Hepatocyte (in vitro differentiated cells): ENCODE measurements at regions not wholly inside any gene's neighbourhood (a gene's known extent, or its start where the extent isn't known, plus 50 kb on each side); places are given as distances from the start of the nearest gene placed in this dataset.

ENCODE experiments used
- DNase-seq: peaks from one replicate; pipeline ENCODE4 v3.0.0-alpha.2; 2016; ENCODE audit warnings: low spot score
- H2AFZ ChIP-seq: fragments of 200-600 bp; sonication (generic); 2 replicates; pipeline ENCODE4 v1.6.0; 2016; ENCODE audit warnings: antibody characterized with exemption, mild to moderate bottlenecking
- H3K27ac ChIP-seq: fragments of 200-600 bp; sonication (generic); 2 replicates; pipeline ENCODE4 v1.5.1; 2016; ENCODE audit warnings: mild to moderate bottlenecking
- H3K27me3 ChIP-seq: fragments of 200-600 bp; sonication (generic); 2 replicates; pipeline ENCODE4 v1.6.1; 2016
- H3K36me3 ChIP-seq: fragments of 200-600 bp; sonication (generic); replicated peaks from 2 replicates; pipeline ENCODE4 v1.5.1; 2016; ENCODE audit warnings: low read depth; ENCODE audit not compliant: insufficient read depth
- H3K4me1 ChIP-seq: fragments of 200-600 bp; sonication (generic); 2 replicates; pipeline ENCODE4 v1.5.1; 2016; ENCODE audit warnings: mild to moderate bottlenecking, moderate library complexity; ENCODE audit not compliant: insufficient read depth
- H3K4me2 ChIP-seq: fragments of 200-600 bp; sonication (generic); 2 replicates; pipeline ENCODE4 v1.6.0; 2016
- H3K4me3 ChIP-seq: fragments of 200-600 bp; sonication (generic); 2 replicates; pipeline ENCODE4 v1.5.1; 2016; ENCODE audit warnings: mild to moderate bottlenecking
- H3K79me2 ChIP-seq: fragments of 200-600 bp; sonication (generic); 2 replicates; pipeline ENCODE4 v1.6.0; 2017; ENCODE audit warnings: mild to moderate bottlenecking
- H3K9me2 ChIP-seq: fragments of 200-600 bp; sonication (generic); replicated peaks from 2 replicates; pipeline ENCODE4 v1.6.0; 2017; ENCODE audit warnings: mild to moderate bottlenecking; ENCODE audit not compliant: insufficient read depth
- H3K9me3 ChIP-seq: fragments of 200-600 bp; sonication (generic); 2 replicates; pipeline ENCODE4 v1.5.1; 2016; ENCODE audit warnings: low read depth, mild to moderate bottlenecking
- H4K20me1 ChIP-seq: fragments of 200-600 bp; sonication (generic); 2 replicates; pipeline ENCODE4 v1.6.0; 2016; ENCODE audit warnings: mild to moderate bottlenecking; ENCODE audit not compliant: insufficient read depth, poor library complexity, severe bottlenecking
- EZH2 ChIP-seq: fragments of 200-600 bp; sonication (generic); IDR thresholded peaks from 2 replicates; pipeline ENCODE4 v1.6.1; 2016; ENCODE audit warnings: antibody characterized with exemption, mild to moderate bottlenecking, borderline replicate concordance
- EZH2phosphoT487 ChIP-seq: fragments of 200-600 bp; sonication (generic); IDR thresholded peaks from one replicate; pipeline ENCODE4 v1.6.1; 2018; ENCODE audit warnings: antibody characterized with exemption, mild to moderate bottlenecking, low read depth, moderate library complexity; ENCODE audit not compliant: unreplicated experiment, severe bottlenecking
- WGBS: methylation state at CpG from one replicate; pipeline ENCODE4 v1.1.6; 2016; ENCODE audit warnings: low lambda C conversion rate; ENCODE audit errors: missing lambda C conversion rate; 5-methylcytosine and 5-hydroxymethylcytosine counted together
- TF ChIP-seq, protein P1 (sequence below): fragments of 200-600 bp; sonication (generic); IDR thresholded peaks from 2 replicates; pipeline ENCODE4 v1.5.1; 2016; ENCODE audit warnings: antibody characterized with exemption, mild to moderate bottlenecking; ENCODE audit not compliant: poor library complexity

GRCh38 chr1:217228689-217229088 is 402.2 kb downstream of the GPATCH2 start:
- Histone ChIP-seq H2AFZ (no peak overlapping the region), H3K79me2 (no peaks in the 10 kb centered on the region), H3K27ac (no peak overlapping the region), H3K4me1 (no peaks in the 10 kb centered on the region), H3K4me2 (no peak overlapping the region), H4K20me1 (no peaks in the 10 kb centered on the region), H3K9me2 (no peaks in the 10 kb centered on the region), H3K4me3 (no peak overlapping the region), H3K9me3 (no peaks in the 10 kb centered on the region), H3K36me3 (no peaks in the 10 kb centered on the region), H3K27me3 (no peaks in the 10 kb centered on the region)
- DNase-seq: no peak
- WGBS: 53% methylated on average over 5 of the region's 5 CpGs
- no peak for TF ChIP-seq EZH2
- TF ChIP-seq, protein P1, sequence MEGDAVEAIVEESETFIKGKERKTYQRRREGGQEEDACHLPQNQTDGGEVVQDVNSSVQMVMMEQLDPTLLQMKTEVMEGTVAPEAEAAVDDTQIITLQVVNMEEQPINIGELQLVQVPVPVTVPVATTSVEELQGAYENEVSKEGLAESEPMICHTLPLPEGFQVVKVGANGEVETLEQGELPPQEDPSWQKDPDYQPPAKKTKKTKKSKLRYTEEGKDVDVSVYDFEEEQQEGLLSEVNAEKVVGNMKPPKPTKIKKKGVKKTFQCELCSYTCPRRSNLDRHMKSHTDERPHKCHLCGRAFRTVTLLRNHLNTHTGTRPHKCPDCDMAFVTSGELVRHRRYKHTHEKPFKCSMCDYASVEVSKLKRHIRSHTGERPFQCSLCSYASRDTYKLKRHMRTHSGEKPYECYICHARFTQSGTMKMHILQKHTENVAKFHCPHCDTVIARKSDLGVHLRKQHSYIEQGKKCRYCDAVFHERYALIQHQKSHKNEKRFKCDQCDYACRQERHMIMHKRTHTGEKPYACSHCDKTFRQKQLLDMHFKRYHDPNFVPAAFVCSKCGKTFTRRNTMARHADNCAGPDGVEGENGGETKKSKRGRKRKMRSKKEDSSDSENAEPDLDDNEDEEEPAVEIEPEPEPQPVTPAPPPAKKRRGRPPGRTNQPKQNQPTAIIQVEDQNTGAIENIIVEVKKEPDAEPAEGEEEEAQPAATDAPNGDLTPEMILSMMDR: no peak
- TF ChIP-seq EZH2phosphoT487: no peak

DNA sequence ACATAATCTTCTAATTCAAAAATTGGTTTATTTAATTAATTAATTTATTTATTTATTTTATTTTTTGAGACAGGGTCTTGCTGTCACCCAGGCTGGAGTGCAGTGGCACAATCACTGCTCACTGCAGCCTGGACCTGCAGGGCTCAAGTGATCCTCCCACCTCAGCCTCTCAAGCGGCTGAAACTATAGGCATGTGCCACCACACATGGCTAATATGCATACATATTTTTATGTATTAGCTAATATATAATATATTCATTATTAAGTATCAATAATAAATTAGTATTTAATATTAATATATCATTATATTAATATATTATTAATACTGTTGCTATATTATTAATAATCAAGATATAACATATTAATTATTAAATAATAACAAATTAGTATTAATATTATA is 406.7 kb downstream of the GPATCH2 start:
- Histone ChIP-seq H3K9me3 (no peaks in the 10 kb centered on the region), H3K27me3 (no peaks in the 10 kb centered on the region), H3K27ac (no peak overlapping the region), H4K20me1 (no peaks in the 10 kb centered on the region), H3K79me2 (no peaks in the 10 kb centered on the region), H3K4me2 (no peak overlapping the region), H3K36me3 (no peaks in the 10 kb centered on the region), H3K4me1 (no peaks in the 10 kb centered on the region), H2AFZ (no peak overlapping the region), H3K4me3 (no peak overlapping the region), H3K9me2 (no peaks in the 10 kb centered on the region)
- no peak for DNase-seq
- TF ChIP-seq, protein P1: no peak
- TF ChIP-seq EZH2phosphoT487: no peak
- no peak for TF ChIP-seq EZH2
- WGBS: 96% methylated on average over 1 of the region's 1 CpG

DNA sequence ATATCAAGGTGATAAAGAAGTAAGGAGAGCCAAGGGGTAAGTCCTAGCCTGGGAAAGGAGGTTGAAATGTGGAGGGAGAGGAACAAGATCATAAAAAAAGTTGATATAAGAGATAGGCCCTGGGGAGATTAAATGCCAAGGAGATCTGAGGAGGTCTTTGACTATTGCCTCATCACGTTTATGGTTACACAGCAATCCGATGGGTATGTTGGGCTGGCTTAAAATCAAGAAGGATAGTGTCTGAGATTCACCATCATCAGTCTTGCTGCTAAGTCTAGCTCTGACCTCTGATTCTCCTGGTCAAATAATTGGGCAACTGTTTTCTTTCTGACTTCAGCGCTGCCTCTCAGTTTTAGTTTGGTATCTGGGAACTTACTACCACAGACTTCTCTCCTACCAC is 416.3 kb downstream of the GPATCH2 start:
- TF ChIP-seq, protein P1: no peak
- no peak for TF ChIP-seq EZH2phosphoT487
- TF ChIP-seq EZH2: no peak
- H3K4me3 ChIP-seq: no peak overlapping the region
- H3K79me2 ChIP-seq: no peaks in the 10 kb centered on the region
- no peaks in the 10 kb centered on the region for H3K9me3 ChIP-seq
- no peaks in the 10 kb centered on the region for H3K4me1 ChIP-seq
- H3K9me2 ChIP-seq: no peaks in the 10 kb centered on the region
- no peaks in the 10 kb centered on the region for H3K36me3 ChIP-seq
- H2AFZ ChIP-seq: no peak overlapping the region
- no peak overlapping the region for H3K27ac ChIP-seq
- H3K4me2 ChIP-seq: no peak overlapping the region
- DNase-seq: no peak
- no peaks in the 10 kb centered on the region for H3K27me3 ChIP-seq
- 88% methylated on average over 3 of the region's 3 CpGs for WGBS
- no peaks in the 10 kb centered on the region for H4K20me1 ChIP-seq

DNA sequence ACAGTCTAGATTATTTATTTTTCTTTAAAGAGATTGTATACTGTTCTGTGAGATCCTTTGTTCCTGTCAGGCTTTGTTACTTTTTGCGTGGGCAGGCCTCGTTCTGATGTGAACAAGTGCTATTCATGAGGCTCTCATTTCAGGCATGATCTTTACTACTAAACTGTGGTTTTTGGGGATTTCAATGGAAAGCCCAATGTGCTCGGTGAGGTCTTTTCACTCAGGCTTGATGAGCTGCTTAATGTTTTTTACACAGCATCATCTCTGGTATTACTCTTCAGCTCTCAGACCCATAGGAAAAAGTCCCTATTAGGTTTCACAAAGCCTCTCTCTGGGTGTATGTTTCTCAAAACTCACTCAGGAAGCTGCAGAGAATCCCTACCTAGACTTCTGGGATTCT is 419.4 kb downstream of the GPATCH2 start:
- Histone ChIP-seq H3K4me3 (no peak overlapping the region), H3K9me2 (no peaks in the 10 kb centered on the region), H3K4me2 (no peak overlapping the region), H3K79me2 (no peaks in the 10 kb centered on the region), H2AFZ (no peak overlapping the region), H3K9me3 (no peaks in the 10 kb centered on the region), H3K27ac (no peak overlapping the region), H3K36me3 (no peaks in the 10 kb centered on the region), H4K20me1 (no peaks in the 10 kb centered on the region), H3K27me3 (no peaks in the 10 kb centered on the region), H3K4me1 (no peaks in the 10 kb centered on the region)
- 58% methylated on average over 3 of the region's 3 CpGs for WGBS
- DNase-seq: no peak
- TF ChIP-seq, protein P1: no peak
- TF ChIP-seq EZH2phosphoT487 (no peak), EZH2 (no peak)
